ENCODE measurements at regions not wholly inside any gene's neighbourhood (a gene's known extent, or its start where the extent isn't known, plus 50 kb on each side); places are given as distances from the start of the nearest gene placed in this dataset.

DNA sequence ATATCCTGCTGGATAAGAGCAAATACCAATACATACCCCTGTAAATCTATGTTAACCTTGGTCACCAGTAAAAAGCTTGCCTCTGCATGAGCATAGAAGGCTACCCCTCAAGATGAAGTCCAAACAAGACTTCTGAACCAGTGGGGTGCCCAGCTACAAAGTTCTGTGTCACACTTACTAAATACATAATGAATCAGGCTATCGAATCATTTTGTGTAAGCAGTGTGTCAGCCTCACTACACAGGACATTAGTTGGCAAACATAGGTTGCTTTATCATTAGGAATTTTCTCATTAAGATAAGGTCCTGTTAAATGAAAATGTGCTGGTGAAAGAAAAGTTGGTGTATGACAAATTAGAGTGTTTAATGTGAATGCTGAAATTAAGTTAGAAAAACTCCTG, 452.0 kb downstream of the MFSD1 start:
- TF ChIP-seq, protein P1, sequence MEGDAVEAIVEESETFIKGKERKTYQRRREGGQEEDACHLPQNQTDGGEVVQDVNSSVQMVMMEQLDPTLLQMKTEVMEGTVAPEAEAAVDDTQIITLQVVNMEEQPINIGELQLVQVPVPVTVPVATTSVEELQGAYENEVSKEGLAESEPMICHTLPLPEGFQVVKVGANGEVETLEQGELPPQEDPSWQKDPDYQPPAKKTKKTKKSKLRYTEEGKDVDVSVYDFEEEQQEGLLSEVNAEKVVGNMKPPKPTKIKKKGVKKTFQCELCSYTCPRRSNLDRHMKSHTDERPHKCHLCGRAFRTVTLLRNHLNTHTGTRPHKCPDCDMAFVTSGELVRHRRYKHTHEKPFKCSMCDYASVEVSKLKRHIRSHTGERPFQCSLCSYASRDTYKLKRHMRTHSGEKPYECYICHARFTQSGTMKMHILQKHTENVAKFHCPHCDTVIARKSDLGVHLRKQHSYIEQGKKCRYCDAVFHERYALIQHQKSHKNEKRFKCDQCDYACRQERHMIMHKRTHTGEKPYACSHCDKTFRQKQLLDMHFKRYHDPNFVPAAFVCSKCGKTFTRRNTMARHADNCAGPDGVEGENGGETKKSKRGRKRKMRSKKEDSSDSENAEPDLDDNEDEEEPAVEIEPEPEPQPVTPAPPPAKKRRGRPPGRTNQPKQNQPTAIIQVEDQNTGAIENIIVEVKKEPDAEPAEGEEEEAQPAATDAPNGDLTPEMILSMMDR (IDR thresholded peaks at IDR 0.05; ENCODE audit: low read length), result no peak
- TF ChIP-seq EZH2phosphoT487 (IDR thresholded peaks at IDR 0.05; ENCODE audit: low read length), result no peak
- TF ChIP-seq EZH2 (optimal IDR thresholded peaks at IDR 0.05; ENCODE audit: low read depth, low read length), result no peak

All from MM.1S (cell line).